ENCODE measurements at regions not wholly inside any gene's neighbourhood (a gene's known extent, or its start where the extent isn't known, plus 50 kb on each side); places are given as distances from the start of the nearest gene placed in this dataset.

GRCh38 chr17:5820721-5821456 lies 236.6 kb upstream of the NLRP1 start:
- DNase-seq (ENCODE audit: low spot score) = peak; percentile 92

GRCh38 chr17:5821803-5822202 lies 237.5 kb upstream of the NLRP1 start:
- no peak for DNase-seq (ENCODE audit: low spot score)

DNA sequence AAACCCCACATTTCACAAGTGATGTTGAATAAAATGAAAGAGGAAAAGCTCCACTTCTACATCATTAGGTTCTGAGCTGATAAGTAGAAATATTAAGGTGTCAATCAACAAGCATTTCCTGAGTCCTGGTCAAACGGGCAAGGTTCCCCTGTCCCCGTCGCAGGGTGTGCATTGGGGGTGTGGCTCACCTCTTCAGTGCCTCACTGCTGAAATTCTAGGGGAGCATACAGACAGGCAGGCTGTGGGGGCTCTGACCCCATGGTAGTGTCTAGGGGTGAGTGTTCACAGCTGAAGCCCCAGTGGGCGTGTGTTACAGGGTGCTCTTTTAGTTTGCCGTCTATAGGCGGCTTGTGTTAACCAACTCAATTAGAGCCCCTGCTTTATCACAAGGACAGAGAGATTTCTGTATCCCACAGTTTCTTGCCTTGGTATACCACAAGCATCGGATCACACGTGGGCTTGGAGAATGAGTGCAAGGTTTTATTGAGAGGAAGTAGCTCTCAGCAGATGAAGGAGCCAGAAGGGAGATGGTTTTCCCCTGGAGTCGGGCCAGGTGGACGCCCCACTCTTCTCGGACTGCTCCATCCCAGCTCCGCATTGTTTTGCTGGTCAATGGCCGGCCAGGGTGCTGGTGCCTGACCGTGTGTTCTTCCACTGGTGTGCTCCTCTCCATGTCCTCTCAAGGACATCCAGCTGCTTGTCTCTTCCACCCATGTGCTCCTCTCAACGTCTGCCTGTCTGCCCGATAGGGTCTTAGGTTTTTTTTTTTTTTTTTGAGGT lies 238.2 kb upstream of the NLRP1 start:
- DNase-seq (ENCODE audit: low spot score) = no peak

DNA sequence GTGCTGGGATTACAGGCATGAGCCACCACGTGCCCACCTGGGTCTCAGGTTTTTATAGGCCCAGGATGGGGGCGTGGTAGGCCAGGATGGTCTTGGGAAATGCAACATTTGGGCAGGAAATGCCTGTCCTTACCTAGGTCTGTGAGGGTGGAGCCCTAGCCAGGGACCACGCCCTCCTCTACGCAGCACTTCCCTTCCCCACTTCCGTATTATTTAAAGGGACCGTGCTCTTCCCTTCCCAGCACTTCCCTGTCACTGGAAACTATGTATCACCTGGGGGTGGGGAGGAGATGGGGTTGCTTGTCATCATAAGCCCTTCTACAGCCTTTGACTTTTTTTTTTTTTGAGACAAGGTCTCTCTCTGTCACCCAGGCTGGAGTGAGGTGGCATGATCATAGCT lies 238.9 kb upstream of the NLRP1 start:
- no peak for DNase-seq (ENCODE audit: low spot score)

GRCh38 chr17:5825717-5826330 lies 241.5 kb upstream of the NLRP1 start:
- peak; percentile 75 for DNase-seq (ENCODE audit: low spot score)

- peak; percentile 80 for DNase-seq (ENCODE audit: low spot score)
These were observed 242.1 kb upstream of the NLRP1 start for GRCh38 chr17:5826384-5826783.

GRCh38 chr17:5830921-5831320 lies 239.3 kb upstream of the WSCD1 start:
- no peak for DNase-seq (ENCODE audit: low spot score)

DNA sequence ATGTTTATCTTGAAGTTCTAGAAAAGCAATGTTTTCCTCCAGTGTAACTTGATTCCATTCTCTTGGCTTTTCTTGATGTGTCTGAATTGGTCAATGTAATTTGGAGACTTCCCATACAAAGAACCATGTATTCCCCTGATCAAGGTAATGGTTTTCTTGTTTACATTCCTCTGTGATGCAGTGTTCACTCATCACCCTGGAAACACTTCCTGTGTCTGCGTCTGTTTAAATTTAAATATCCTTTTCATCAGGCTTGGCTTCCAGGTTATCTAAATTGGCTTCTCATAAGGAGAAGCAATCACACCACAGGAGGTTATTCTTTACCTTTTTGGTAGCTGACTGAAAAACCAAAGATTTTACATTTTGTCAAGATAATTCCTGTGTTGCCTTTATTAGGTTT lies 237.3 kb upstream of the WSCD1 start:
- DNase-seq (ENCODE audit: low spot score) = peak; percentile 93

GRCh38 chr17:5837055-5837491 lies 233.1 kb upstream of the WSCD1 start:
- DNase-seq (ENCODE audit: low spot score) = peak; percentile 95

- no peak for DNase-seq (ENCODE audit: low spot score)
These were observed 231.4 kb upstream of the WSCD1 start for GRCh38 chr17:5838661-5839300.

DNA sequence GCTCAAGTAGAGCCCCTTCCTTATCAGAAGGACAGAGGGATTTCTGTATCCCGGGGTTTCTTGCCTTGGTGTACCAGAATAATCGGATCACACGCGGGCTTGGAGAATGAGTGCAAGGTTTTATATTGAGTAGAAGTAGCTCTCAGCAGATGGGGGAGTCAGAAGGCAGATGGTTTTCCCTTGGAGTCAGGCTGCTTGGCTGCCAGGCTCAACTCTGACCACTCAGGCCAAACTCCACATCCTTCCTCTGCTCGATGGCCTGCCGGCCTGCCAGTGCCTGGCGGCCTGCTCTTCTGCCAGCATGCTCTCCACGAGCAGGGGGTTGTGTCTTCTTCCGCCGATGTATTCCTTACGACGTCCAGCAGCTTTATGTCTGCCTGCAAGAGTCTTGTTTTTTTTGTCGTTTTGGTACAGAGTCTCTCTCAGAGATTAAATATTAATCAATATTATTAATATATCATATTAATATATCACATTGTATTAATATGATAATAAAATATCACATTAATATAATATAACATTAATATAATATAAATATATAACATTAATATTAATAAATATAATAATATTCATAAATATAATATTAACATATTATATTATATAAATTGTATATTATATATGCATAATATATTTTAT lies 229.2 kb upstream of the WSCD1 start:
- DNase-seq (ENCODE audit: low spot score) = no peak

- no peak for DNase-seq (ENCODE audit: low spot score)
These were observed 228.3 kb upstream of the WSCD1 start for GRCh38 chr17:5841862-5842261.

- no peak for DNase-seq (ENCODE audit: low spot score)
These were observed 226.7 kb upstream of the WSCD1 start for GRCh38 chr17:5843366-5844026.

DNA sequence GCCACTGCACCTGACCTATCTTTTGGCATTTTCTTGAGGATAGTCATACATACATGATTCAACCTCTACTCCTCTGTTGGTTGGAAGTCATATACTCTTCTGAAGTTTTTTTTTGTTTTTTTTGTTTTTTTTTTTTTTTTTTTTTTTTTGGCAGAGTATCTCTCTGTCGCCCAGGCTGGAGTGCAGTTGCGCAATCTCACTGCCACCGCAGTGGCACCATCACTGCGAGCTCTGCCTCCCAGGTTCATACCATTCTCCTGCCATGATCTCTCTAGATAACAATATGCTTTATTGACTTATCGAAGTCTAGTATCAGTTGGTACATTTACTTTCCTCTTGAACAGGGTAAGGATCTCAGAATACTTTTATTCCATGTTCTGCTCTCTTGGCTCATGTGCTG lies 224.2 kb upstream of the WSCD1 start:
- peak; percentile 30 for DNase-seq (ENCODE audit: low spot score)

- no peak for DNase-seq (ENCODE audit: low spot score)
These were observed 215.2 kb upstream of the WSCD1 start for GRCh38 chr17:5854871-5855554.

DNA sequence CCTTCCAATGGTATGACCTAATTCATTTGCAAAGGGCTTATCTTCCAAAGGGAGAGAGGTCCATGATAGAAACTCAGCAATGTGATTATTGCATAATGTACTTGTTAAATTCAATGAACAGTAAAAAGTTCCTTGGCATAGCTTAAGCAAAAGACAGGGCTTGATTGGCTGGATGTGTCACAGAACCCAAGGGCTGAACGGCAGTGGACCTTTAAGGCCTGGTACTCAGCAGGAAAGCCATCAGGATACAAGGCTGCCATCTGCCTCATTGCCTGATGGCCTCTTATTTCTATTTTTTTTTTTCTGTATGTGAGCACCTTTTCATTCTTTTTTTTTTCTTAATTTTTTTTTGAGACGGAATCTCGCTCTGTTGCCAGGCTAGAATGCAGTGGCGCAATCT lies 208.9 kb upstream of the WSCD1 start:
- DNase-seq (ENCODE audit: low spot score) = no peak

DNA sequence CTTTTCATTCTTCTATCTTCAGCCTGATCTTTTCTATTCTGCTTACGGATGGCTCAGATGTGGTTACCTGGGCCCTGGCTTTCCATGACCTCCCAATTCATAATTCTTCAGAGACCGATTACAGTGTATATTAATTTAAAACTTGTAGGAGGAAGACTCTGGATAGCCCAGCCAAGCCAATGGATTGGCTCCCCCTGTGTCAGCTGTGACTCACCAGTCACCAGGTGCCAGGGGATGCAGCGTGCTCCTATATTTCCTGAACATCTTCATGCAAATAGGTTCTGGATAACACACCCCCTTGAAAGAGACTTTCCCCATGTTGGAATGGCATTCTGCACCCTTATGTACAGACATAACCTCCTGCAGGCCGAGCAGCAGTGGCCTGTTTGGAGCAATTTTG lies 208.3 kb upstream of the WSCD1 start:
- DNase-seq (ENCODE audit: low spot score) = no peak

- no peak for DNase-seq (ENCODE audit: low spot score)
These were observed 207.8 kb upstream of the WSCD1 start for GRCh38 chr17:5862395-5862794.

DNA sequence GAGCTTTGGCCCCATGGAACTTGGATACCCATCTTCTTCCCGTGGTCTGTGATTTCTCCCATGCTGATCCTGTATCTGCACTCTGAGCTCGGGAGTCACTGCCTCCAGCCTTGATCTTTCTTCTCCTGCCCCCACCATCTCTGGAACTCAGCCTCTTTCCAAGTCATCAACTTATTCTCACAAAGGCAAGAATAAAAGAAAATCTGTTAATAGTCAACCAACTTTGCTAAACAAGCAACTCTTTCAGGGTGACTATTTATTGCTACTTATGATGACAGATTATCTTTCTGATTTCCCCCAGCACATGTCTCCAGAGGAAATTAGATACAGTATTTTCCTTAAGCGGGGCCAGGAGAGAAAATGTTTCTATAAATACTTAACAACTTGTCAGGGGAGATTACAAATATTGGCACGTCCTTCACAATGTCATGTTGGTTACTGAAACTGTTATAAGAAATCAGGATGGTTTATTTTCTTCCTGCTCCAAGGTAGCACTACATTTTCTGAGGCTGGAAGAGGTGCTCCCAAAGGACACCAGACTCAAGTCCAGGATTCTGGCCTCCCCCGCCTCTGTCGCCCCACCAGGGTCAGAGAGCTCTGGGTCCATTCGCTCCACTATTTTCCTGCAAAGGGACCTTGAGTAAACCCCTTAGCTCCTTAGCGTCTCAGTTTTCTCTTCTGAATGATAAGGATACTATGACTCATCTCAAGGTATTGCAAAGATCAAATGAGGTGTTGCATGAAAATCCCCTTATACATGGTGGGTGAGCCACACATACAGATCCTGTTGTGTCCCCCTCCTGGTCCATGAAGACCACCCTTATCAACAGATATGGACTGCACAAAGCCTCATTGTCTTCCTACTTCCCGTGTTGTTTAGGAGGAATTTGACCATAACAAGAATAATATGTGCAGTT lies 205.2 kb upstream of the WSCD1 start:
- DNase-seq (ENCODE audit: low spot score) = peak; percentile 27

- DNase-seq (ENCODE audit: low spot score) = no peak
These were observed 203.2 kb upstream of the WSCD1 start for GRCh38 chr17:5866978-5867377.
